Breast epithelium (tissue), 4 donors: ENCODE measurements at regions not wholly inside any gene's neighbourhood (a gene's known extent, or its start where the extent isn't known, plus 50 kb on each side); places are given as distances from the start of the nearest gene placed in this dataset.

Experiments
- DNase-seq, 2 donors: peaks; one replicate each; pipeline ENCODE4 v3.0.0-alpha.2; 2019; ENCODE audit warnings: low spot score in 2 of 2
- H3K27ac ChIP-seq, 2 donors: fragments of 200-600 bp; sonication (generic) in 1 of 2; one replicate each; pipeline ENCODE4 v1.5.1; 2016 to 2019; ENCODE audit warnings: mild to moderate bottlenecking in 1 of 2
- H3K27me3 ChIP-seq, 2 donors: fragments of 200-600 bp; sonication (generic) in 1 of 2; one replicate each; pipeline versions ENCODE4 v1.5.1 to v1.6.0; 2017 to 2019; ENCODE audit warnings: control low read depth in 1 of 2, mild to moderate bottlenecking in 1 of 2
- H3K36me3 ChIP-seq: fragments of 200-600 bp; one replicate; pipeline ENCODE4 v1.5.1; 2019
- H3K4me1 ChIP-seq, 2 donors: fragments of 200-600 bp; sonication (generic); one replicate each; pipeline ENCODE4 v1.5.1; 2016 to 2019; ENCODE audit warnings: control low read depth in 1 of 2
- H3K4me3 ChIP-seq, 3 donors: fragments of 200-600 bp; sonication (generic); 1 replicate in 2 of 3; 2 replicates in 1 of 3; pipeline ENCODE4 v1.5.1; 2016 to 2019; ENCODE audit warnings: mild to moderate bottlenecking in 3 of 3, moderate library complexity in 2 of 3
- H3K9me3 ChIP-seq, 2 donors: fragments of 200-600 bp; sonication (generic) in 1 of 2; one replicate each; pipeline ENCODE4 v1.5.1; 2016 to 2019; ENCODE audit warnings: control low read depth in 1 of 2
- CTCF ChIP-seq, 3 donors: fragments of 450-650 bp; IDR thresholded peaks; one replicate each; pipeline ENCODE4 v1.5.1; 2016 to 2017; ENCODE audit warnings: antibody characterized with exemption in 3 of 3, mild to moderate bottlenecking in 3 of 3, moderate library complexity in 3 of 3
- POLR2A ChIP-seq: fragments of 450-650 bp; IDR thresholded peaks from one replicate; pipeline ENCODE4 v1.6.1; 2016; ENCODE audit warnings: antibody characterized with exemption, mild to moderate bottlenecking, moderate library complexity
- POLR2AphosphoS5 ChIP-seq, 3 donors: sonication (generic); formaldehyde crosslinking; IDR thresholded peaks; one replicate each; pipeline ENCODE4 v1.6.1; 2017; ENCODE audit warnings: antibody characterized with exemption in 3 of 3
- intact Hi-C: fragments of 100-400 bp; cut with DNase I; formaldehyde crosslinking; loops from one replicate; pipeline ENCODE4 v1.15.1; 2023; ENCODE audit warnings: low total_unique reads

- H3K4me1 ChIP-seq = no peaks in the 10 kb centered on the region
- no peaks in the 10 kb centered on the region for H3K27me3 ChIP-seq
- no peak overlapping the region for H3K4me3 ChIP-seq
- DNase-seq = no peak
- intact Hi-C loops = no loop called here
- TF ChIP-seq CTCF (IDR thresholded peaks at IDR 0.05) (no peak), POLR2A (no peak)
- H3K36me3 ChIP-seq = no peaks in the 10 kb centered on the region
- no peaks in the 10 kb centered on the region for H3K9me3 ChIP-seq
- H3K27ac ChIP-seq = no peak overlapping the region
Observed at GRCh38 chr7:24341691-24342413, 57.9 kb downstream of the NPY start.

DNA sequence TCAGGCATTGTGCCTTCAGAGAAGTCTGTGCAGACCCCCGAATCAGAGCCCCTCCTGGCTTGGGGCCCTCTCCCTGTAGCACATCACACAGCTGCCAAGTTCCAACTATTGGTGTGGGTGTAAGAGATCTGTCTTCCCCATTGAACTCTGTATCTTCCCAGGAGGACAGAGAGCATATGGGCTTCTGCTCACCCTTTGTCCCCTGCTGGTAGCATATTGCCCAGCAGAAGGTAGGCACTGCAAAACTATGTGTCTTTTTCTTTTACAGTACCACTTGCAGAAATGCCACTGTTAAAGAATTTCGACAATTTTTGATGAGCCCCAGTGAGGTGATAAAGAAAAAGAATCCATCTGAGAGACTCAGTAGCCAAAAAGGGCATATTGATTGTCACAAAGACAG, 59.6 kb downstream of the NPY start:
- no peak overlapping the region for H3K4me3 ChIP-seq
- H3K27me3 ChIP-seq = no peaks in the 10 kb centered on the region
- TF ChIP-seq POLR2AphosphoS5 (IDR thresholded peaks at IDR 0.05) (no peak), POLR2A (no peak), CTCF (IDR thresholded peaks at IDR 0.05) (no peak)
- no peaks in the 10 kb centered on the region for H3K4me1 ChIP-seq
- intact Hi-C loops = no loop called here
- DNase-seq = no peak
- H3K9me3 ChIP-seq = no peaks in the 10 kb centered on the region
- no peak overlapping the region for H3K27ac ChIP-seq
- no peaks in the 10 kb centered on the region for H3K36me3 ChIP-seq

- no peaks in the 10 kb centered on the region for H3K4me1 ChIP-seq
- H3K4me3 ChIP-seq = no peak overlapping the region
- intact Hi-C loops = no loop called here
- no peaks in the 10 kb centered on the region for H3K9me3 ChIP-seq
- H3K27ac ChIP-seq = no peak overlapping the region
- TF ChIP-seq POLR2AphosphoS5 (IDR thresholded peaks at IDR 0.05) (no peak), POLR2A (no peak), CTCF (IDR thresholded peaks at IDR 0.05) (no peak)
- no peaks in the 10 kb centered on the region for H3K27me3 ChIP-seq
- no peaks in the 10 kb centered on the region for H3K36me3 ChIP-seq
- DNase-seq = no peak
Observed at GRCh38 chr7:24346129-24346528, 62.1 kb downstream of the NPY start.

- intact Hi-C loops = no loop called here
- TF ChIP-seq POLR2AphosphoS5 (IDR thresholded peaks at IDR 0.05) (no peak), POLR2A (no peak), CTCF (IDR thresholded peaks at IDR 0.05) (no peak)
- H3K4me3 ChIP-seq = no peak overlapping the region
- H3K4me1 ChIP-seq = no peaks in the 10 kb centered on the region
- no peak overlapping the region for H3K27ac ChIP-seq
- DNase-seq = no peak
- no peaks in the 10 kb centered on the region for H3K27me3 ChIP-seq
- no peaks in the 10 kb centered on the region for H3K36me3 ChIP-seq
- H3K9me3 ChIP-seq = no peaks in the 10 kb centered on the region
Observed at GRCh38 chr7:24346716-24347115, 62.7 kb downstream of the NPY start.

GRCh38 chr7:24349339-24349738, 65.3 kb downstream of the NPY start:
- no peak for DNase-seq
- H3K36me3 ChIP-seq = no peaks in the 10 kb centered on the region
- no peak overlapping the region for H3K27ac ChIP-seq
- H3K27me3 ChIP-seq = no peaks in the 10 kb centered on the region
- TF ChIP-seq POLR2A (no peak), POLR2AphosphoS5 (IDR thresholded peaks at IDR 0.05) (no peak), CTCF (IDR thresholded peaks at IDR 0.05) (no peak)
- H3K4me3 ChIP-seq = no peak overlapping the region
- H3K9me3 ChIP-seq = no peaks in the 10 kb centered on the region
- no peaks in the 10 kb centered on the region for H3K4me1 ChIP-seq
- intact Hi-C loops = no loop called here
